ENCODE measurements at regions not wholly inside any gene's neighbourhood (a gene's known extent, or its start where the extent isn't known, plus 50 kb on each side); places are given as distances from the start of the nearest gene placed in this dataset.
A peak's percentile ranks its signal among the peaks of the same experiment; 100 is the strongest.
"Not testable (repeated sequence)": the region's sequence is repeated elsewhere in the genome, so short reads cannot be mapped to it uniquely, and the experiment has no call there.

- Histone ChIP-seq H3K9me3 (ENCODE audit: control insufficient read depth, insufficient read depth, low read depth, low read length) (no peaks in the 10 kb centered on the region), H3K9ac (ENCODE audit: low read length) (no peak overlapping the region), H3K27ac (ENCODE audit: low read depth, low read length) (no peak overlapping the region), H3K36me3 (ENCODE audit: control insufficient read depth, insufficient read depth, low read length) (no peaks in the 10 kb centered on the region), H3K4me3 (ENCODE audit: low read depth, low read length) (no peak overlapping the region), H3K27me3 (ENCODE audit: control insufficient read depth, insufficient read depth, low read length) (no peaks in the 10 kb centered on the region), H3K4me1 (ENCODE audit: control insufficient read depth, insufficient read depth, low read length) (peaks cover 12% of the 10 kb centered on the region)
Observed at GRCh38 chr2:126952216-126952615, 53.5 kb downstream of the TEX51 start.

- Histone ChIP-seq H3K4me1 (ENCODE audit: control insufficient read depth, insufficient read depth, low read length) (peaks cover under 1% of the 10 kb centered on the region; the same call in 1 of the 2 replicates), H3K9ac (ENCODE audit: low read length) (no peak overlapping the region), H3K9me3 (ENCODE audit: control insufficient read depth, insufficient read depth, low read depth, low read length) (peaks cover 3% of the 10 kb centered on the region; the same call in 1 of the 2 replicates), H3K27me3 (ENCODE audit: control insufficient read depth, insufficient read depth, low read length) (no peaks in the 10 kb centered on the region), H3K27ac (ENCODE audit: low read depth, low read length) (no peak overlapping the region), H3K4me3 (ENCODE audit: low read depth, low read length) (no peak overlapping the region), H3K36me3 (ENCODE audit: control insufficient read depth, insufficient read depth, low read length) (no peaks in the 10 kb centered on the region)
Observed at GRCh38 chr2:126953483-126953882, 54.8 kb downstream of the TEX51 start.

GRCh38 chr2:126954831-126955230 lies 56.1 kb downstream of the TEX51 start:
- no peaks in the 10 kb centered on the region for H3K4me1 ChIP-seq (ENCODE audit: control insufficient read depth, insufficient read depth, low read length)
- no peaks in the 10 kb centered on the region for H3K36me3 ChIP-seq (ENCODE audit: control insufficient read depth, insufficient read depth, low read length)
- H3K4me3 ChIP-seq (ENCODE audit: low read depth, low read length): no peak overlapping the region
- H3K27me3 ChIP-seq (ENCODE audit: control insufficient read depth, insufficient read depth, low read length): no peaks in the 10 kb centered on the region
- H3K9me3 ChIP-seq (ENCODE audit: control insufficient read depth, insufficient read depth, low read depth, low read length): peaks cover 3% of the 10 kb centered on the region; the same call in 1 of the 2 replicates
- H3K9ac ChIP-seq (ENCODE audit: low read length): no peak overlapping the region
- no peak overlapping the region for H3K27ac ChIP-seq (ENCODE audit: low read depth, low read length)

- not testable (repeated sequence) for H3K36me3 ChIP-seq (ENCODE audit: control insufficient read depth, insufficient read depth, low read length); H3K4me1 ChIP-seq (ENCODE audit: control insufficient read depth, insufficient read depth, low read length); H3K27ac ChIP-seq (ENCODE audit: low read depth, low read length); H3K27me3 ChIP-seq (ENCODE audit: control insufficient read depth, insufficient read depth, low read length); H3K9me3 ChIP-seq (ENCODE audit: control insufficient read depth, insufficient read depth, low read depth, low read length); H3K4me3 ChIP-seq (ENCODE audit: low read depth, low read length); H3K9ac ChIP-seq (ENCODE audit: low read length)
Observed at GRCh38 chr2:126956773-126957172, 58.1 kb downstream of the TEX51 start.

GRCh38 chr2:126963390-126963789 lies 64.7 kb downstream of the TEX51 start:
- Histone ChIP-seq H3K4me3 (ENCODE audit: low read depth, low read length) (no peak overlapping the region), H3K27me3 (ENCODE audit: control insufficient read depth, insufficient read depth, low read length) (no peaks in the 10 kb centered on the region), H3K36me3 (ENCODE audit: control insufficient read depth, insufficient read depth, low read length) (no peaks in the 10 kb centered on the region), H3K27ac (ENCODE audit: low read depth, low read length) (no peak overlapping the region), H3K9ac (ENCODE audit: low read length) (no peak overlapping the region), H3K4me1 (ENCODE audit: control insufficient read depth, insufficient read depth, low read length) (peaks cover 3% of the 10 kb centered on the region; the same call in 1 of the 2 replicates), H3K9me3 (ENCODE audit: control insufficient read depth, insufficient read depth, low read depth, low read length) (no peaks in the 10 kb centered on the region)

- Histone ChIP-seq H3K36me3 (ENCODE audit: control insufficient read depth, insufficient read depth, low read length) (no peaks in the 10 kb centered on the region), H3K27me3 (ENCODE audit: control insufficient read depth, insufficient read depth, low read length) (peaks cover 5% of the 10 kb centered on the region), H3K4me3 (ENCODE audit: low read depth, low read length) (no peak overlapping the region), H3K4me1 (ENCODE audit: control insufficient read depth, insufficient read depth, low read length) (peaks cover 18% of the 10 kb centered on the region), H3K9ac (ENCODE audit: low read length) (no peak overlapping the region), H3K9me3 (ENCODE audit: control insufficient read depth, insufficient read depth, low read depth, low read length) (no peaks in the 10 kb centered on the region), H3K27ac (ENCODE audit: low read depth, low read length) (no peak overlapping the region)
Observed at GRCh38 chr2:126966601-126967000, 67.9 kb downstream of the TEX51 start.

- H3K36me3 ChIP-seq (ENCODE audit: control insufficient read depth, insufficient read depth, low read length): no peaks in the 10 kb centered on the region
- H3K4me1 ChIP-seq (ENCODE audit: control insufficient read depth, insufficient read depth, low read length): peaks cover 21% of the 10 kb centered on the region
- H3K27me3 ChIP-seq (ENCODE audit: control insufficient read depth, insufficient read depth, low read length): peaks cover 18% of the 10 kb centered on the region
Observed at GRCh38 chr2:126970583-126970982, 71.9 kb downstream of the TEX51 start.

GRCh38 chr2:126971162-126971480 lies 72.4 kb downstream of the TEX51 start:
- Histone ChIP-seq H3K27ac (ENCODE audit: low read depth, low read length) (no peak overlapping the region; the same call in 1 of the 2 replicates), H3K4me3 (ENCODE audit: low read depth, low read length) (no peak overlapping the region), H3K36me3 (ENCODE audit: control insufficient read depth, insufficient read depth, low read length) (no peaks in the 10 kb centered on the region), H3K9ac (ENCODE audit: low read length) (peak overlapping the region; percentile 36), H3K4me1 (ENCODE audit: control insufficient read depth, insufficient read depth, low read length) (peaks cover 24% of the 10 kb centered on the region), H3K27me3 (ENCODE audit: control insufficient read depth, insufficient read depth, low read length) (peaks cover 18% of the 10 kb centered on the region), H3K9me3 (ENCODE audit: control insufficient read depth, insufficient read depth, low read depth, low read length) (no peaks in the 10 kb centered on the region)

More at GRCh38 chr2:126970583-126970982, 71.9 kb downstream of the TEX51 start:
- Histone ChIP-seq H3K9me3 (ENCODE audit: control insufficient read depth, insufficient read depth, low read depth, low read length) (no peaks in the 10 kb centered on the region), H3K9ac (ENCODE audit: low read length) (peak overlapping the region; percentile 36), H3K27ac (ENCODE audit: low read depth, low read length) (no peak overlapping the region), H3K4me3 (ENCODE audit: low read depth, low read length) (no peak overlapping the region)

GRCh38 chr2:126971481-126972278 lies 73.0 kb downstream of the TEX51 start:
- H3K4me3 ChIP-seq (ENCODE audit: low read depth, low read length): no peak overlapping the region
- H3K9ac ChIP-seq (ENCODE audit: low read length): peak overlapping the region; percentile 36
- H3K9me3 ChIP-seq (ENCODE audit: control insufficient read depth, insufficient read depth, low read depth, low read length): no peaks in the 10 kb centered on the region
- peaks cover 18% of the 10 kb centered on the region for H3K27me3 ChIP-seq (ENCODE audit: control insufficient read depth, insufficient read depth, low read length)
- H3K4me1 ChIP-seq (ENCODE audit: control insufficient read depth, insufficient read depth, low read length): peaks cover 25% of the 10 kb centered on the region
- H3K27ac ChIP-seq (ENCODE audit: low read depth, low read length): no peak overlapping the region
- H3K36me3 ChIP-seq (ENCODE audit: control insufficient read depth, insufficient read depth, low read length): no peaks in the 10 kb centered on the region

- Histone ChIP-seq H3K4me3 (ENCODE audit: low read depth, low read length) (no peak overlapping the region), H3K27me3 (ENCODE audit: control insufficient read depth, insufficient read depth, low read length) (peaks cover 18% of the 10 kb centered on the region), H3K9ac (ENCODE audit: low read length) (no peak overlapping the region), H3K27ac (ENCODE audit: low read depth, low read length) (no peak overlapping the region), H3K4me1 (ENCODE audit: control insufficient read depth, insufficient read depth, low read length) (peaks cover 25% of the 10 kb centered on the region), H3K9me3 (ENCODE audit: control insufficient read depth, insufficient read depth, low read depth, low read length) (no peaks in the 10 kb centered on the region), H3K36me3 (ENCODE audit: control insufficient read depth, insufficient read depth, low read length) (no peaks in the 10 kb centered on the region)
Observed at GRCh38 chr2:126972279-126972626, 73.6 kb downstream of the TEX51 start.

GRCh38 chr2:126973745-126974144 lies 75.1 kb downstream of the TEX51 start:
- Histone ChIP-seq H3K9ac (ENCODE audit: low read length) (no peak overlapping the region), H3K4me1 (ENCODE audit: control insufficient read depth, insufficient read depth, low read length) (peaks cover 25% of the 10 kb centered on the region), H3K9me3 (ENCODE audit: control insufficient read depth, insufficient read depth, low read depth, low read length) (no peaks in the 10 kb centered on the region), H3K27me3 (ENCODE audit: control insufficient read depth, insufficient read depth, low read length) (peaks cover 18% of the 10 kb centered on the region), H3K27ac (ENCODE audit: low read depth, low read length) (no peak overlapping the region), H3K4me3 (ENCODE audit: low read depth, low read length) (no peak overlapping the region), H3K36me3 (ENCODE audit: control insufficient read depth, insufficient read depth, low read length) (no peaks in the 10 kb centered on the region)

Measured in HUES6 (cell line).